GM23338 (cell line): ENCODE measurements at regions not wholly inside any gene's neighbourhood (a gene's known extent, or its start where the extent isn't known, plus 50 kb on each side); places are given as distances from the start of the nearest gene placed in this dataset.

Source experiments
- ATAC-seq: fragments of 200-7000 bp; cut with Tn5 transposase; 3 replicates; pipeline ENCODE4 v1.9.1; 2020
- DNase-seq: peaks from one replicate; pipeline ENCODE4 v3.0.0-alpha.2; 2015; ENCODE audit warnings: low spot score
- H2AFZ ChIP-seq: fragments of 200-600 bp; sonication (generic); 2 replicates; pipeline ENCODE4 v1.8.0; 2016; ENCODE audit warnings: antibody characterized with exemption, mild to moderate bottlenecking, moderate library complexity
- H3F3A ChIP-seq: fragments of 200-600 bp; sonication (generic); replicated peaks from 2 replicates; pipeline ENCODE4 v1.8.0; 2017; ENCODE audit warnings: antibody characterized with exemption, mixed run types, low read depth
- H3K27ac ChIP-seq: fragments of 200-600 bp; sonication (generic); 2 replicates; pipeline ENCODE4 v1.6.1; 2016; ENCODE audit warnings: low read depth
- H3K27me3 ChIP-seq: fragments of 200-600 bp; sonication (generic); 2 replicates; pipeline ENCODE4 v1.8.0; 2016; ENCODE audit warnings: mild to moderate bottlenecking, mixed run types, moderate library complexity; ENCODE audit not compliant: insufficient read depth
- H3K36me3 ChIP-seq: fragments of 200-600 bp; sonication (generic); 2 replicates; pipeline ENCODE4 v1.8.0; 2016; ENCODE audit warnings: mild to moderate bottlenecking; ENCODE audit not compliant: insufficient read depth
- H3K4me1 ChIP-seq: fragments of 200-600 bp; sonication (generic); 2 replicates; pipeline ENCODE4 v1.8.0; 2016; ENCODE audit warnings: mild to moderate bottlenecking, moderate library complexity; ENCODE audit not compliant: insufficient read depth
- H3K4me2 ChIP-seq: fragments of 200-600 bp; sonication (generic); 2 replicates; pipeline ENCODE4 v1.7.1; 2017; ENCODE audit warnings: mixed run types
- H3K4me3 ChIP-seq: fragments of 200-600 bp; sonication (generic); 2 replicates; pipeline ENCODE4 v1.6.1; 2016; ENCODE audit warnings: mixed run types
- H3K79me2 ChIP-seq: fragments of 200-600 bp; sonication (generic); replicated peaks from 2 replicates; pipeline ENCODE4 v1.8.0; 2017; ENCODE audit warnings: mild to moderate bottlenecking; ENCODE audit not compliant: insufficient read depth
- H3K9me2 ChIP-seq: fragments of 200-600 bp; sonication (generic); 2 replicates; pipeline ENCODE4 v1.8.0; 2017; ENCODE audit not compliant: insufficient read depth
- H4K20me1 ChIP-seq: fragments of 200-600 bp; sonication (generic); replicated peaks from 2 replicates; pipeline ENCODE4 v1.8.0; 2017; ENCODE audit warnings: mild to moderate bottlenecking; ENCODE audit not compliant: insufficient read depth
- H3K27ac Mint-ChIP-seq: 2 replicates; pipeline ENCODE4 v1.8.0; 2020; ENCODE audit warnings: inconsistent platforms, mild to moderate bottlenecking, moderate library complexity, mixed read lengths
- H3K27me3 Mint-ChIP-seq: 3 replicates; pipeline ENCODE4 v1.8.0; 2022; ENCODE audit warnings: low read depth, mild to moderate bottlenecking, moderate library complexity, mixed read lengths, inconsistent platforms; ENCODE audit not compliant: insufficient read depth, poor library complexity
- H3K36me3 Mint-ChIP-seq: 3 replicates; pipeline ENCODE4 v1.8.0; 2021; ENCODE audit warnings: low read depth, mild to moderate bottlenecking, inconsistent platforms, moderate library complexity, mixed read lengths
- H3K4me1 Mint-ChIP-seq: 3 replicates; pipeline ENCODE4 v1.8.0; 2020; ENCODE audit warnings: mild to moderate bottlenecking, inconsistent platforms, mixed read lengths
- H3K4me3 Mint-ChIP-seq: 3 replicates; pipeline ENCODE4 v1.8.0; 2021; ENCODE audit warnings: moderate library complexity, mild to moderate bottlenecking, inconsistent platforms, mixed read lengths
- H3K9me3 Mint-ChIP-seq: 3 replicates; pipeline ENCODE4 v1.8.0; 2020; ENCODE audit warnings: moderate library complexity, mild to moderate bottlenecking, inconsistent platforms, mixed read lengths
- CREB1 ChIP-seq: fragments of 250-450 bp; sonication (Bioruptor Pico); IDR thresholded peaks from 2 replicates; pipeline ENCODE4 v1.5.0; 2020; ENCODE audit warnings: low read depth, mild to moderate bottlenecking, moderate library complexity
- EZH2 ChIP-seq: fragments of 200-600 bp; sonication (generic); IDR thresholded peaks from one replicate; pipeline ENCODE4 v1.8.0; 2017; ENCODE audit warnings: antibody characterized with exemption, mild to moderate bottlenecking, low read depth; ENCODE audit not compliant: unreplicated experiment
- EZH2phosphoT487 ChIP-seq: fragments of 200-600 bp; sonication (generic); IDR thresholded peaks from one replicate; pipeline ENCODE4 v1.8.1; 2018; ENCODE audit warnings: antibody characterized with exemption; ENCODE audit not compliant: unreplicated experiment
- POLR2AphosphoS5 ChIP-seq: IDR thresholded peaks from 2 replicates; pipeline ENCODE4 v1.6.1; 2016; ENCODE audit warnings: antibody characterized with exemption, low read depth
- STAT1 ChIP-seq: IDR thresholded peaks from one replicate; pipeline ENCODE4 v1.6.1; 2016; ENCODE audit warnings: antibody characterized with exemption; ENCODE audit not compliant: unreplicated experiment
- ZNF114 ChIP-seq: fragments of 250-450 bp; sonication (Bioruptor Pico); IDR thresholded peaks from 2 replicates; pipeline ENCODE4 v1.5.0; 2020; ENCODE audit warnings: mild to moderate bottlenecking, moderate library complexity
- ZNF331 ChIP-seq: fragments of 250-450 bp; sonication (Bioruptor Pico); IDR thresholded peaks from 2 replicates; pipeline ENCODE4 v1.5.0; 2020; ENCODE audit warnings: low read depth, mild to moderate bottlenecking, moderate library complexity
- TF ChIP-seq, protein P1 (sequence below): fragments of 250-450 bp; sonication (Bioruptor Pico); IDR thresholded peaks from 2 replicates; pipeline ENCODE4 v1.5.0; 2020; ENCODE audit warnings: mild to moderate bottlenecking, moderate library complexity
- TF ChIP-seq, protein P2 (sequence below): IDR thresholded peaks from one replicate; pipeline ENCODE4 v1.6.1; 2018; ENCODE audit warnings: antibody characterized with exemption; ENCODE audit not compliant: unreplicated experiment

DNA sequence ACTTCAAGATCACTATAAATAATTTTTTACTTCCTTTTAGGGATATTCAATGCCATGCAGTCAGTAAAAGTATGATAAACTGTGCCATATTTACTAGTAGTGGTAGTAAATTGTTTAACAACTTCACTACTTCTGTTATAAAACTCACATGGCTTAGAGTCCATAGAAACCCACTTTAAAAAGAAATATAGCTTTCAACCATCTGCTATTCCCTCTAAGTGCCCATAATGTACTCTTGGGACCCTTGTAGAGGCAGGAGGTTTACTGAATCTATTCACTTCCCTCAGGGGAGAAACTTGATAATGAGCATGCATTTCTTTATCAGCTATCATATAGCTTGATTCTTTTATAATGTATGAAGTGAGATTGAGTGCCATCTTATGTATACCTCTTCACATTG lies 1448.4 kb upstream of the ALCAM start:
- Histone ChIP-seq H3K9me2 (no peaks in the 10 kb centered on the region), H3F3A (no peaks in the 10 kb centered on the region), H3K27me3 (no peaks in the 10 kb centered on the region), H3K4me3 (no peak overlapping the region), H3K27ac (no peak overlapping the region), H3K4me2 (no peak overlapping the region), H2AFZ (no peak overlapping the region), H4K20me1 (no peaks in the 10 kb centered on the region), H3K36me3 (no peaks in the 10 kb centered on the region), H3K79me2 (no peaks in the 10 kb centered on the region), H3K4me1 (no peaks in the 10 kb centered on the region)
- TF ChIP-seq ZNF331 (CRISPR knock-in tag) (no peak), EZH2 (no peak), CREB1 (CRISPR knock-in tag) (no peak), EZH2phosphoT487 (no peak), POLR2AphosphoS5 (no peak), ZNF114 (CRISPR knock-in tag) (no peak)
- TF ChIP-seq, protein P1, sequence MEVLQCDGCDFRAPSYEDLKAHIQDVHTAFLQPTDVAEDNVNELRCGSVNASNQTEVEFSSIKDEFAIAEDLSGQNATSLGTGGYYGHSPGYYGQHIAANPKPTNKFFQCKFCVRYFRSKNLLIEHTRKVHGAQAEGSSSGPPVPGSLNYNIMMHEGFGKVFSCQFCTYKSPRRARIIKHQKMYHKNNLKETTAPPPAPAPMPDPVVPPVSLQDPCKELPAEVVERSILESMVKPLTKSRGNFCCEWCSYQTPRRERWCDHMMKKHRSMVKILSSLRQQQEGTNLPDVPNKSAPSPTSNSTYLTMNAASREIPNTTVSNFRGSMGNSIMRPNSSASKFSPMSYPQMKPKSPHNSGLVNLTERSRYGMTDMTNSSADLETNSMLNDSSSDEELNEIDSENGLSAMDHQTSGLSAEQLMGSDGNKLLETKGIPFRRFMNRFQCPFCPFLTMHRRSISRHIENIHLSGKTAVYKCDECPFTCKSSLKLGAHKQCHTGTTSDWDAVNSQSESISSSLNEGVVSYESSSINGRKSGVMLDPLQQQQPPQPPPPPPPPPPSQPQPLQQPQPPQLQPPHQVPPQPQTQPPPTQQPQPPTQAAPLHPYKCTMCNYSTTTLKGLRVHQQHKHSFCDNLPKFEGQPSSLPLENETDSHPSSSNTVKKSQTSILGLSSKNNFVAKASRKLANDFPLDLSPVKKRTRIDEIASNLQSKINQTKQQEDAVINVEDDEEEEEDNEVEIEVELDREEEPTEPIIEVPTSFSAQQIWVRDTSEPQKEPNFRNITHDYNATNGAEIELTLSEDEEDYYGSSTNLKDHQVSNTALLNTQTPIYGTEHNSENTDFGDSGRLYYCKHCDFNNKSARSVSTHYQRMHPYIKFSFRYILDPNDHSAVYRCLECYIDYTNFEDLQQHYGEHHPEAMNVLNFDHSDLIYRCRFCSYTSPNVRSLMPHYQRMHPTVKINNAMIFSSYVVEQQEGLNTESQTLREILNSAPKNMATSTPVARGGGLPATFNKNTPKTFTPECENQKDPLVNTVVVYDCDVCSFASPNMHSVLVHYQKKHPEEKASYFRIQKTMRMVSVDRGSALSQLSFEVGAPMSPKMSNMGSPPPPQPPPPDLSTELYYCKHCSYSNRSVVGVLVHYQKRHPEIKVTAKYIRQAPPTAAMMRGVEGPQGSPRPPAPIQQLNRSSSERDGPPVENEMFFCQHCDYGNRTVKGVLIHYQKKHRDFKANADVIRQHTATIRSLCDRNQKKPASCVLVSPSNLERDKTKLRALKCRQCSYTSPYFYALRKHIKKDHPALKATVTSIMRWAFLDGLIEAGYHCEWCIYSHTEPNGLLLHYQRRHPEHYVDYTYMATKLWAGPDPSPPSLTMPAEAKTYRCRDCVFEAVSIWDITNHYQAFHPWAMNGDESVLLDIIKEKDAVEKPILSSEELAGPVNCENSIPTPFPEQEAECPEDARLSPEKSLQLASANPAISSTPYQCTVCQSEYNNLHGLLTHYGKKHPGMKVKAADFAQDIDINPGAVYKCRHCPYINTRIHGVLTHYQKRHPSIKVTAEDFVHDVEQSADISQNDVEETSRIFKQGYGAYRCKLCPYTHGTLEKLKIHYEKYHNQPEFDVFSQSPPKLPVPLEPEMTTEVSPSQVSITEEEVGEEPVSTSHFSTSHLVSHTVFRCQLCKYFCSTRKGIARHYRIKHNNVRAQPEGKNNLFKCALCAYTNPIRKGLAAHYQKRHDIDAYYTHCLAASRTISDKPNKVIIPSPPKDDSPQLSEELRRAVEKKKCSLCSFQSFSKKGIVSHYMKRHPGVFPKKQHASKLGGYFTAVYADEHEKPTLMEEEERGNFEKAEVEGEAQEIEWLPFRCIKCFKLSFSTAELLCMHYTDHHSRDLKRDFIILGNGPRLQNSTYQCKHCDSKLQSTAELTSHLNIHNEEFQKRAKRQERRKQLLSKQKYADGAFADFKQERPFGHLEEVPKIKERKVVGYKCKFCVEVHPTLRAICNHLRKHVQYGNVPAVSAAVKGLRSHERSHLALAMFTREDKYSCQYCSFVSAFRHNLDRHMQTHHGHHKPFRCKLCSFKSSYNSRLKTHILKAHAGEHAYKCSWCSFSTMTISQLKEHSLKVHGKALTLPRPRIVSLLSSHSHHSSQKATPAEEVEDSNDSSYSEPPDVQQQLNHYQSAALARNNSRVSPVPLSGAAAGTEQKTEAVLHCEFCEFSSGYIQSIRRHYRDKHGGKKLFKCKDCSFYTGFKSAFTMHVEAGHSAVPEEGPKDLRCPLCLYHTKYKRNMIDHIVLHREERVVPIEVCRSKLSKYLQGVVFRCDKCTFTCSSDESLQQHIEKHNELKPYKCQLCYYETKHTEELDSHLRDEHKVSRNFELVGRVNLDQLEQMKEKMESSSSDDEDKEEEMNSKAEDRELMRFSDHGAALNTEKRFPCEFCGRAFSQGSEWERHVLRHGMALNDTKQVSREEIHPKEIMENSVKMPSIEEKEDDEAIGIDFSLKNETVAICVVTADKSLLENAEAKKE (CRISPR knock-in tag), result no peak
- Mint-ChIP-seq H3K9me3 (no peaks in the 10 kb centered on the region), H3K27ac (no peak overlapping the region), H3K27me3 (no peaks in the 10 kb centered on the region), H3K4me1 (no peaks in the 10 kb centered on the region), H3K36me3 (no peaks in the 10 kb centered on the region), H3K4me3 (no peak overlapping the region)
- ATAC-seq (no peak), DNase-seq (no peak)

DNA sequence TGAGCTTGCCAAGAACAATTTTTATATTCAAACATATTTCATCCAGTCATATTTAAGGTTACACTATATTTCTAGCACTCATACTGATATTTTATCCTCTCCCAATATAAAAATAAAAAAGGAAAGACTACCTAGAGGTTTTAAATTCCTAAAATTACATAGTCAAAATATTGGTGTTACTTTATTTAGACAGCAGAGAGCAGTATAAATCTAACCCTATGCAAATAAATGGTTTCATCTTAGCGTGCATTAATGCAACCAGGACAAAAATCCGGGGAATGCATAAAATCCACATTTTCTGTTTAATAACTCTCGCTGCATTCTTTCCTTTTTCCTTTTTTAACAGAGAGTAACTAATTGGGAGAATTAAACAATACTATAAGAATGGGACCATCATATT lies 1447.4 kb upstream of the ALCAM start:
- Histone ChIP-seq H3K27me3 (no peaks in the 10 kb centered on the region), H3K36me3 (no peaks in the 10 kb centered on the region), H3F3A (no peaks in the 10 kb centered on the region), H4K20me1 (no peaks in the 10 kb centered on the region), H3K4me1 (no peaks in the 10 kb centered on the region), H3K9me2 (no peaks in the 10 kb centered on the region), H3K27ac (no peak overlapping the region), H3K4me3 (no peak overlapping the region), H2AFZ (no peak overlapping the region), H3K79me2 (no peaks in the 10 kb centered on the region), H3K4me2 (no peak overlapping the region)
- Mint-ChIP-seq H3K4me3 (no peak overlapping the region), H3K9me3 (no peaks in the 10 kb centered on the region), H3K36me3 (no peaks in the 10 kb centered on the region), H3K4me1 (no peaks in the 10 kb centered on the region), H3K27ac (no peak overlapping the region), H3K27me3 (no peaks in the 10 kb centered on the region)
- DNase-seq, result no peak
- ATAC-seq, result no peak
- TF ChIP-seq CREB1 (CRISPR knock-in tag), result no peak
- no peak for TF ChIP-seq ZNF331 (CRISPR knock-in tag)
- TF ChIP-seq, protein P2, sequence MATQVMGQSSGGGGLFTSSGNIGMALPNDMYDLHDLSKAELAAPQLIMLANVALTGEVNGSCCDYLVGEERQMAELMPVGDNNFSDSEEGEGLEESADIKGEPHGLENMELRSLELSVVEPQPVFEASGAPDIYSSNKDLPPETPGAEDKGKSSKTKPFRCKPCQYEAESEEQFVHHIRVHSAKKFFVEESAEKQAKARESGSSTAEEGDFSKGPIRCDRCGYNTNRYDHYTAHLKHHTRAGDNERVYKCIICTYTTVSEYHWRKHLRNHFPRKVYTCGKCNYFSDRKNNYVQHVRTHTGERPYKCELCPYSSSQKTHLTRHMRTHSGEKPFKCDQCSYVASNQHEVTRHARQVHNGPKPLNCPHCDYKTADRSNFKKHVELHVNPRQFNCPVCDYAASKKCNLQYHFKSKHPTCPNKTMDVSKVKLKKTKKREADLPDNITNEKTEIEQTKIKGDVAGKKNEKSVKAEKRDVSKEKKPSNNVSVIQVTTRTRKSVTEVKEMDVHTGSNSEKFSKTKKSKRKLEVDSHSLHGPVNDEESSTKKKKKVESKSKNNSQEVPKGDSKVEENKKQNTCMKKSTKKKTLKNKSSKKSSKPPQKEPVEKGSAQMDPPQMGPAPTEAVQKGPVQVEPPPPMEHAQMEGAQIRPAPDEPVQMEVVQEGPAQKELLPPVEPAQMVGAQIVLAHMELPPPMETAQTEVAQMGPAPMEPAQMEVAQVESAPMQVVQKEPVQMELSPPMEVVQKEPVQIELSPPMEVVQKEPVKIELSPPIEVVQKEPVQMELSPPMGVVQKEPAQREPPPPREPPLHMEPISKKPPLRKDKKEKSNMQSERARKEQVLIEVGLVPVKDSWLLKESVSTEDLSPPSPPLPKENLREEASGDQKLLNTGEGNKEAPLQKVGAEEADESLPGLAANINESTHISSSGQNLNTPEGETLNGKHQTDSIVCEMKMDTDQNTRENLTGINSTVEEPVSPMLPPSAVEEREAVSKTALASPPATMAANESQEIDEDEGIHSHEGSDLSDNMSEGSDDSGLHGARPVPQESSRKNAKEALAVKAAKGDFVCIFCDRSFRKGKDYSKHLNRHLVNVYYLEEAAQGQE, result no peak
- no peak for TF ChIP-seq STAT1
